ENCODE measurements at regions not wholly inside any gene's neighbourhood (a gene's known extent, or its start where the extent isn't known, plus 50 kb on each side); places are given as distances from the start of the nearest gene placed in this dataset.

DNA sequence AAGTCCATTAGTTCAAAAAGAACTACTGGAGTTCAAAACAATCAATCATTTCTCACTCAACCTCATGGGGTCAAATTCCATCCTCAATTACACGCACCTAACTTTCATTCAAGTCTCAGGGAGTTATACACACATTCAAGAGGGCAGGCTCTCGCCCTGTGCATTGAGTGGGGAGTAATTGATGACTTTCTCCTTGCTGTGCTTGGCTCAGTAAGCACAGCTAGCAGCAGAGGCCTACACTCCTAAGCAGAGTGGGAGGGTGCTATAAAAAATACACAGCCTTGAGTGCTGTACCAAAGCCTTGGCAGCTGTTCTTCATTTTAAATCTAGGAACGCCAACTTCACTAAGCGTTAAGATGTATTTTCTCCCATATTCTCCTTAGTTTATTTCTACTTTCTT, 958.3 kb upstream of the ADGRL3 start:
- TF ChIP-seq, protein P1, sequence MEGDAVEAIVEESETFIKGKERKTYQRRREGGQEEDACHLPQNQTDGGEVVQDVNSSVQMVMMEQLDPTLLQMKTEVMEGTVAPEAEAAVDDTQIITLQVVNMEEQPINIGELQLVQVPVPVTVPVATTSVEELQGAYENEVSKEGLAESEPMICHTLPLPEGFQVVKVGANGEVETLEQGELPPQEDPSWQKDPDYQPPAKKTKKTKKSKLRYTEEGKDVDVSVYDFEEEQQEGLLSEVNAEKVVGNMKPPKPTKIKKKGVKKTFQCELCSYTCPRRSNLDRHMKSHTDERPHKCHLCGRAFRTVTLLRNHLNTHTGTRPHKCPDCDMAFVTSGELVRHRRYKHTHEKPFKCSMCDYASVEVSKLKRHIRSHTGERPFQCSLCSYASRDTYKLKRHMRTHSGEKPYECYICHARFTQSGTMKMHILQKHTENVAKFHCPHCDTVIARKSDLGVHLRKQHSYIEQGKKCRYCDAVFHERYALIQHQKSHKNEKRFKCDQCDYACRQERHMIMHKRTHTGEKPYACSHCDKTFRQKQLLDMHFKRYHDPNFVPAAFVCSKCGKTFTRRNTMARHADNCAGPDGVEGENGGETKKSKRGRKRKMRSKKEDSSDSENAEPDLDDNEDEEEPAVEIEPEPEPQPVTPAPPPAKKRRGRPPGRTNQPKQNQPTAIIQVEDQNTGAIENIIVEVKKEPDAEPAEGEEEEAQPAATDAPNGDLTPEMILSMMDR (IDR thresholded peaks at IDR 0.05): no peak
- no peak for TF ChIP-seq POLR2A (IDR thresholded peaks at IDR 0.05)
